Superior temporal gyrus (tissue), 1 donor: ENCODE measurements at regions not wholly inside any gene's neighbourhood (a gene's known extent, or its start where the extent isn't known, plus 50 kb on each side); places are given as distances from the start of the nearest gene placed in this dataset.
"Not testable (repeated sequence)": the region's sequence is repeated elsewhere in the genome, so short reads cannot be mapped to it uniquely, and the experiment has no call there.

Source experiments
- DNase-seq: peaks from one replicate; pipeline ENCODE4 v3.0.0-alpha.2; 2016; ENCODE audit errors: extremely low spot score

DNA sequence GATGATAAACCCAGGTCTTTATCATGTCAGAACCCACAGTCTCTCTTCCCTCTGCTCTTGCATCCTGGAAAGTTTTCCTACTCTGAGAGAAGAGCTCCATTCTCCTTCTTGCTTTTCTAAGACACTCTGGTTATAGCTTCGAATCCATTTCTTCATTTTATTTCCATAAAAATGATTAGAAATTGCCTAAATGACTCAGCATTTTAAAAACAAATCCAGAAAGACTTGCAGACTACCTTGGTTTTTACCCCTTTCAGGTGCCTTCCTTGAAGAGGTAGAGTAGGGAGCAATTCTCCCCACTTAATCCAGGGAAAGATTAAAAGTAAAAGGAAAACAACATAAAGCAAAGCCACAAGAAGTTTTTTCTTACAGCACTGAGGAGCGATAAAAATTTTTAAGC is 1256.0 kb downstream of the ROBO1 start:
- DNase-seq, result no peak

DNA sequence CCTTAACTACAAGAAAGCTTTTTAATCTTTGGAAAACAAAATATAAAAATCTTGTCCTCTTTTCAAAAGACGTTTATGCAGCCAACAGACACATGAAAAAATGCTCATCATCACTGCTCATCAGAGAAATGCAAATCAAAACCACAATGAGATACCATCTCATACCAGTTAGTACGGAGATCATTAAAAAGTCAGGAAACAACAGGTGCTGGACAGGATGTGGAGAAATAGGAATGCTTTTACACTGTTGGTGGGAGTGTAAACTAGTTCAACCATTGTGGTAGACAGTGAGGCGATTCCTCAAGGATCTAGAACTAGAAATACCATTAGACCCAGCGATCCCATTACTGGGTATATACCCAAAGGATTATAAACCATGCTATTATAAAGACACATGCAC is 1255.0 kb downstream of the ROBO1 start:
- not testable (repeated sequence) for DNase-seq

DNA sequence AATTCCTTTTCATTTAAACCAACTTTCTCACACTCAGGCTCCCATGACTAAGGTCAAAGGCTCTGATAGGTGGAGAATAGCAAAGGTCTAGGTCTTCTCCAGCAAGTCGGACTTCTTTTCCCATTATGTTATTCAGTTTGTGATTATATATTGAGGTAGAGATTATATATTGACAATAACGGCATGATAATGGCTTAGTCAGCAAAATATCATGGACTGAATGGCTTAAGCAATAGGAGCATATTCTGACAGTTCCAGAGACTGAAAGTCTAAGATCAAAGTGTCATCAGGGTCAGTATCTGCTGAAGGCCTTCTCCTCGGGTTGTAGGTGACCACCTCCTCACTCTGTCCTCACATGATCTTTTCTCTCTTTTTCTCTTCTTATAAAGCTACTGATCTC is 1251.4 kb downstream of the ROBO1 start:
- no peak for DNase-seq

DNA sequence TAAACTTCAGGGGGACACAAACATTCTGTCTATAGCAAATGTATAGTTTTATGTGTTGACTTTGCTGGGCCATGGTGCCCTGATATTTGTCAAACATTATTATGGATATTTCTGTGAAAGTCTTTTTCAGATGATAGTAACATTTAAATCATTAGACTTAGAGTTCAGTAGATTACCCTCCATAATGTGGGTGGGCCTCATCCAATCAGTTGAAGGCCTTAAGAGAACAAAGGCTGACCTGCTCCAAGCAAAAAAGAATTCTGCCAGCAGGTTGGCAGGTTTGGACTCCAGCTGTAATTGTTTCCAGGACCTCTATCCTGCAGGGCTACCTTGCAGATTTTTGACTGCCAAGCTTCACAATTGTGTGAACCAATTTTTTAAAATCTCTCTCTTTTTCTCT is 1250.9 kb downstream of the ROBO1 start:
- DNase-seq, result no peak

DNA sequence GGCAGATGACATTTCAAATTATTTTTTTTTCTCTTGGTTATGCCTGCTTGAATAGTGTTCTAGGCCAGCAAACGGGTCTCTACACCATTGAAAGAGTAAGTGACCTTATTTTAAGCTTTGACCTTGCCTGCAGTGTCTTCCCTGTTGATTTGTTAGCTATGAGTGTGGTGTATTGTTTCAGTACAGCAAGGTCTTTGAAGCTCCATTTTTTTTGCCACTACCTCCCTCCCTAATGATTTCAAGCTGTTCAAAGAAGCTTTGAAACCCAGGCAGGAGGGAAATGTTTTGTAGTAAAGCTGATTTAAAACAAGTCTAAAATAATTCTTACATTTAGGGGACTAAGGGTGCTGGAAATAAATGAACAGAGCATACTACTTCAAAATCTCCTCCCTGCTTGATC is 1249.8 kb downstream of the ROBO1 start:
- DNase-seq, result no peak

DNA sequence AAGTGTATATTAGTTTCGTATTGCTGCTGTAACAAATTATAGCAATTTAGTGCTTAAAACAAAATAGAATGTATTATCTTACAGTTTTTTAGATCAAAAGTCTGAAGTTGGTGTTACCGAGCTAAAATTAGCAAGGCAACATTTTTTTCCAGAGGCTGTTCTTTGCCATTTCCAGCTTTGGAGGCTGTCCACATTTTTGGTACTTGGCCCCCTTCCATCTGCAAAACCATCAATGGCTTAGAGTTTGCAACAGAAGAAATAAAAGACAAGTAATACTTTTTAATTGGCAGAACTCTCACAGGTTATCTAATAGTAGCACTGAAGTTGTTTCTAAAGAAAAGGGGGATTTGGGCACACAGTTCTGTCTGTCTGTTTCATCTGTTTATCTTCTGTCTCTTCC is 1248.5 kb downstream of the ROBO1 start:
- peak; percentile 25 for DNase-seq

DNA sequence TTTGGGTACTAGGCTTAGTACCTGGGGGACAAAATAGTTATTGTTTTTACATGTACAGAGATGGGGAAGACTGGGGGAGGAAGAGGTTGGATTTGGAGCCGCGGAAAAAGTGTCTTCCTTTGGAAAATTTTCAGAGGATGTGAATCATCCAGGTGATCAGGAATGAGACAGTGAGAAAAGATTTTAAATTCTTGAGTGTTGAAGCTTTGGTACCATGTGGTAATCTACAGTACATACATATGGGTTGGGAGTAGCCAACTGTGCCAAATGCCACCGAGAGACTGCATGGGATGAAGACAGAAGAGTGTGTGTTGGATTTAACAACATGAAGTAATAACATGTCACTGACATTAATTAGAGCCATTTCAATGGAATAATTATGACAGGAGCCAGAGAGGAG is 1238.2 kb downstream of the ROBO1 start:
- no peak for DNase-seq

DNA sequence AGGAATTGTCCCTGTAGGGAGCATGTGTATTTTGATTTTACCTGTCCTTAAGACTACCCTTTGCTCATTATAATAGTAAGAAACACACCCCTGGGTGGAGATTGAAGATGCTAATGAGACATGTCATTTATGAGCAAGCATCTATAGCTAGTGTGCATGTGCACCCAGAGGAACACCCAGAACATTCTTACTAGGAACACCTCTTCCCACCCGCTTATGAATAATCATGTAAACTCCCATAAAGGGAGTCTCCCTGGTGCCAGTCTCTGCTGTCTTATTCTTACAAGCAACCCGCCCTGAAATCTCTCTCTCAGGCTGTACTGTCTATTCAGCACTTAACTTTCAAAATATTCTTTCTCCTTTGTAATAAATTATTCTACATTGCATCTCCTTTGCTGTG is 1227.3 kb downstream of the ROBO1 start:
- no peak for DNase-seq

DNA sequence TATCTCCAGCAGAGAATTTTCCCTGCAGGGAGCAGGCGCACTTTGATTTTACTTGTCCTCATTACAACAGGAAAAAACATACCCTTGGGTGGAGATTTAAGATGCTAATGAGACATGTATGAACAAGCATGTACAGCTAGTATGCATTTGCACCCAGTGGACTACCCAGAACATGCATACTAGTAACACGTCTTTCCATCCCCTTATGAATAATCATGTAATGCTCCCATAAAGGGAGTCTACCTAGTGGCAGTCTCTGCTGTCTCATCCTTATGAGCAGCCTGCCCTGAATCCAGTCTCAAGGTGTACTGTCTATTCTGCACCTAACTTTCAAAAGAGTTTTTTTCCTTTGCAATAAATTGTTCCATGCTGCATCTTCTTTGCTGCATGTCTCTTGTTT is 1222.0 kb downstream of the ROBO1 start:
- no peak for DNase-seq
